ENCODE measurements at regions not wholly inside any gene's neighbourhood (a gene's known extent, or its start where the extent isn't known, plus 50 kb on each side); places are given as distances from the start of the nearest gene placed in this dataset.

DNA sequence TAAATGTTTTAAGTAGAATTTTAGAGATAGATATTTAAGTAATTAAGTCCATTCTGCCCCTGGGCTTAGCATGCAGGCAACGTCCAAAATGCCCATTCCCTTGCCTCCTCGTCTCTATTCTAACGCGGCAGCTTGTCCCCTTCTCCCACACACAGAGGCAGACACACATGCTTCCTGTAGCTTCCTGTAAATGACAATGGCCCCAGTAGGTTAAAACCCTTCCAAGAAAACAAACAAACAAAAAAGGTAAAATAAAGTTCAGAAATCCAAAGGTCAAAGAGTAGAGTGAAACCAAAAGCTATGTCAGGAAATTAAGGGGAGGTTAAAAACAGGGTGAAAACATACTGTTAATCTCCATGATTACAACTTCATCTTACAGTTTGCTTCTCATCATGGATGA, 857.6 kb downstream of the GATA3 start:
- no peak for TF ChIP-seq MAZ (IDR thresholded peaks at IDR 0.05; ENCODE audit: borderline replicate concordance, low read depth, low read length)
- no peak for TF ChIP-seq MXI1 (IDR thresholded peaks at IDR 0.05; ENCODE audit: borderline replicate concordance, low read depth, low read length)
- TF ChIP-seq, protein P1, sequence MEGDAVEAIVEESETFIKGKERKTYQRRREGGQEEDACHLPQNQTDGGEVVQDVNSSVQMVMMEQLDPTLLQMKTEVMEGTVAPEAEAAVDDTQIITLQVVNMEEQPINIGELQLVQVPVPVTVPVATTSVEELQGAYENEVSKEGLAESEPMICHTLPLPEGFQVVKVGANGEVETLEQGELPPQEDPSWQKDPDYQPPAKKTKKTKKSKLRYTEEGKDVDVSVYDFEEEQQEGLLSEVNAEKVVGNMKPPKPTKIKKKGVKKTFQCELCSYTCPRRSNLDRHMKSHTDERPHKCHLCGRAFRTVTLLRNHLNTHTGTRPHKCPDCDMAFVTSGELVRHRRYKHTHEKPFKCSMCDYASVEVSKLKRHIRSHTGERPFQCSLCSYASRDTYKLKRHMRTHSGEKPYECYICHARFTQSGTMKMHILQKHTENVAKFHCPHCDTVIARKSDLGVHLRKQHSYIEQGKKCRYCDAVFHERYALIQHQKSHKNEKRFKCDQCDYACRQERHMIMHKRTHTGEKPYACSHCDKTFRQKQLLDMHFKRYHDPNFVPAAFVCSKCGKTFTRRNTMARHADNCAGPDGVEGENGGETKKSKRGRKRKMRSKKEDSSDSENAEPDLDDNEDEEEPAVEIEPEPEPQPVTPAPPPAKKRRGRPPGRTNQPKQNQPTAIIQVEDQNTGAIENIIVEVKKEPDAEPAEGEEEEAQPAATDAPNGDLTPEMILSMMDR (conservative IDR thresholded peaks at IDR 0.05; ENCODE audit: low read depth, low read length) = no peak
- TF ChIP-seq RFX5 (IDR thresholded peaks at IDR 0.05; ENCODE audit: low read depth, low read length) = no peak
- TF ChIP-seq CEBPB (IDR thresholded peaks at IDR 0.05; ENCODE audit: low read depth, low read length) = no peak
- no peak for TF ChIP-seq MAFK (IDR thresholded peaks at IDR 0.05; ENCODE audit: low read depth, low read length)
- TF ChIP-seq CHD1 (IDR thresholded peaks at IDR 0.05; ENCODE audit: low read depth, low read length) = no peak
- TF ChIP-seq, protein P2, sequence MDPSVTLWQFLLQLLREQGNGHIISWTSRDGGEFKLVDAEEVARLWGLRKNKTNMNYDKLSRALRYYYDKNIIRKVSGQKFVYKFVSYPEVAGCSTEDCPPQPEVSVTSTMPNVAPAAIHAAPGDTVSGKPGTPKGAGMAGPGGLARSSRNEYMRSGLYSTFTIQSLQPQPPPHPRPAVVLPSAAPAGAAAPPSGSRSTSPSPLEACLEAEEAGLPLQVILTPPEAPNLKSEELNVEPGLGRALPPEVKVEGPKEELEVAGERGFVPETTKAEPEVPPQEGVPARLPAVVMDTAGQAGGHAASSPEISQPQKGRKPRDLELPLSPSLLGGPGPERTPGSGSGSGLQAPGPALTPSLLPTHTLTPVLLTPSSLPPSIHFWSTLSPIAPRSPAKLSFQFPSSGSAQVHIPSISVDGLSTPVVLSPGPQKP (IDR thresholded peaks at IDR 0.05; ENCODE audit: borderline replicate concordance, low read depth, low read length) = no peak
- TF ChIP-seq, protein P3, sequence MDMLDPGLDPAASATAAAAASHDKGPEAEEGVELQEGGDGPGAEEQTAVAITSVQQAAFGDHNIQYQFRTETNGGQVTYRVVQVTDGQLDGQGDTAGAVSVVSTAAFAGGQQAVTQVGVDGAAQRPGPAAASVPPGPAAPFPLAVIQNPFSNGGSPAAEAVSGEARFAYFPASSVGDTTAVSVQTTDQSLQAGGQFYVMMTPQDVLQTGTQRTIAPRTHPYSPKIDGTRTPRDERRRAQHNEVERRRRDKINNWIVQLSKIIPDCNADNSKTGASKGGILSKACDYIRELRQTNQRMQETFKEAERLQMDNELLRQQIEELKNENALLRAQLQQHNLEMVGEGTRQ (IDR thresholded peaks at IDR 0.05; ENCODE audit: low read depth, low read length) = no peak
- TF ChIP-seq NFE2L2 (IDR thresholded peaks at IDR 0.05; ENCODE audit: low read depth, low read length) = no peak
- TF ChIP-seq SMC3 (IDR thresholded peaks at IDR 0.05; ENCODE audit: low read depth, low read length) = no peak
- no peak for TF ChIP-seq FOS (IDR thresholded peaks at IDR 0.05; ENCODE audit: low read depth, low read length)
- TF ChIP-seq RCOR1 (IDR thresholded peaks at IDR 0.05; ENCODE audit: insufficient replicate concordance, low read length) = no peak
- TF ChIP-seq POLR2A (IDR thresholded peaks at IDR 0.05; ENCODE audit: low read depth, low read length) = no peak
- no peak for TF ChIP-seq BHLHE40 (IDR thresholded peaks at IDR 0.05; ENCODE audit: low read depth, low read length)
- TF ChIP-seq RAD21 (IDR thresholded peaks at IDR 0.05; ENCODE audit: low read length) = no peak
- CTCF ChIA-PET = no interaction called here
- Histone ChIP-seq H3K4ac (ENCODE audit: low read depth, low read length) (no peak overlapping the region), H3K4me1 (ENCODE audit: control insufficient read depth, insufficient read depth, low read length) (no peaks in the 10 kb centered on the region), H3K36me3 (ENCODE audit: control insufficient read depth, insufficient read depth, low read length) (no peaks in the 10 kb centered on the region), H3K18ac (ENCODE audit: low read depth, low read length) (no peak overlapping the region), H3K27ac (ENCODE audit: insufficient read depth, low read length) (no peak overlapping the region), H2AK5ac (ENCODE audit: low read depth, low read length) (no peak overlapping the region), H3K23ac (ENCODE audit: low read depth, low read length) (no peak overlapping the region), H3K4me2 (ENCODE audit: low read depth, low read length) (no peak overlapping the region), H3K79me1 (ENCODE audit: low read depth in 1 of 2, low read length in 2 of 2) (no peaks in the 10 kb centered on the region), H4K5ac (ENCODE audit: low read depth, low read length) (no peak overlapping the region), H2BK20ac (ENCODE audit: low read depth, low read length) (no peak overlapping the region), H3K4me3 (ENCODE audit: insufficient read depth, low read depth, low read length) (no peak overlapping the region), H2BK5ac (ENCODE audit: low read depth, low read length, poor library complexity, severe bottlenecking) (no peak overlapping the region), H3K9me3 (ENCODE audit: control insufficient read depth, insufficient read depth, low read length) (peaks cover 2% of the 10 kb centered on the region; the same call in 1 of the 2 replicates), H3K9me1 (ENCODE audit: insufficient read depth, low read length) (no peaks in the 10 kb centered on the region), H3K27me3 (ENCODE audit: control insufficient read depth, insufficient read depth, low read length) (no peaks in the 10 kb centered on the region), H4K91ac (ENCODE audit: insufficient read depth, low read depth, low read length) (no peak overlapping the region), H2BK120ac (ENCODE audit: low read depth, low read length) (no peak overlapping the region), H3K14ac (replicated peaks; ENCODE audit: low read depth, low read length) (no peak overlapping the region), H2AFZ (replicated peaks; ENCODE audit: low read length, poor library complexity) (no peak overlapping the region), H2BK15ac (ENCODE audit: low read depth, low read length) (no peak overlapping the region), H3K56ac (ENCODE audit: extremely low read depth, insufficient read depth, low read length) (no peak overlapping the region), H3K9ac (ENCODE audit: low read depth, low read length) (no peak overlapping the region), H2AK9ac (replicated peaks; ENCODE audit: low read depth, low read length, poor library complexity) (no peak overlapping the region), H4K8ac (ENCODE audit: low read depth in 2 of 2, low read length in 2 of 2) (no peak overlapping the region), H4K20me1 (ENCODE audit: insufficient read depth, low read length) (no peaks in the 10 kb centered on the region)
- dilution Hi-C loops (cut with HindIII; ENCODE audit: low sequenced_read_pairs, unreplicated experiment) = no loop called here
- POLR2A ChIA-PET (ENCODE audit: unreplicated experiment) = no interaction called here
- no TSS peak for BruUV-seq (replicated peaks)
- ATAC-seq (ENCODE audit: low read depth) (no peak), DNase-seq (no peak)
- intact Hi-C loops (cut with micrococcal nuclease) = no loop called here
- WGBS, 2 experiments (ENCODE audit: extremely low coverage in 2 of 2, insufficient read length in 1 of 2) = no CpG with 5 or more reads among the region's 4 CpGs
- in situ Hi-C loops (cut with MboI; ENCODE audit: low sequenced_read_pairs) = no loop called here

Measured in IMR-90 (cell line).